HG03460 (cell line): ENCODE measurements at regions not wholly inside any gene's neighbourhood (a gene's known extent, or its start where the extent isn't known, plus 50 kb on each side); places are given as distances from the start of the nearest gene placed in this dataset.

Experiments
- ATAC-seq: cut with Tn5 transposase; IDR thresholded peaks from one replicate; pipeline ENCODE4 v1.9.1; 2021; ENCODE audit not compliant: unreplicated experiment

DNA sequence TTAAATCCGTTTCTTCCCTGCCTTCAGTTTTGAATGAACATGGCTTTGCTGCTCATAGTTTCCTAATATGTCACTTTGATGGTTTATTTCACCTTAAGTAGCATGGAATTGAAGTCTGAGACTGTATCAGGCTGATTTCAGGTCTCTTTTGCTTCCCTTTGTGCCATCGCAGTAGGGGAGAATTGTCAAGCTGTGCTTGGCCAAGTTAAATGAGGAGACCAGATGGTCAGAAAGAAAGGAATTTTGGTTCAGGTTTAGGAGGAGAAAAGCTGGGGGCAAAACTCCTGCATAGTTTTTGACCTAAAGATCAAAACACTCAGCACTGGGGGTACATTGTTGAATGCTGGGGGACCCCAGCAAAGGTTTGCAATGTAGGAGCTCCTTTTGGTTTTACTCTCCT, 398.4 kb downstream of the NUAK1 start:
- ATAC-seq: no peak

- no peak for ATAC-seq
Observed at GRCh38 chr12:105740970-105741725, 397.6 kb downstream of the NUAK1 start.

DNA sequence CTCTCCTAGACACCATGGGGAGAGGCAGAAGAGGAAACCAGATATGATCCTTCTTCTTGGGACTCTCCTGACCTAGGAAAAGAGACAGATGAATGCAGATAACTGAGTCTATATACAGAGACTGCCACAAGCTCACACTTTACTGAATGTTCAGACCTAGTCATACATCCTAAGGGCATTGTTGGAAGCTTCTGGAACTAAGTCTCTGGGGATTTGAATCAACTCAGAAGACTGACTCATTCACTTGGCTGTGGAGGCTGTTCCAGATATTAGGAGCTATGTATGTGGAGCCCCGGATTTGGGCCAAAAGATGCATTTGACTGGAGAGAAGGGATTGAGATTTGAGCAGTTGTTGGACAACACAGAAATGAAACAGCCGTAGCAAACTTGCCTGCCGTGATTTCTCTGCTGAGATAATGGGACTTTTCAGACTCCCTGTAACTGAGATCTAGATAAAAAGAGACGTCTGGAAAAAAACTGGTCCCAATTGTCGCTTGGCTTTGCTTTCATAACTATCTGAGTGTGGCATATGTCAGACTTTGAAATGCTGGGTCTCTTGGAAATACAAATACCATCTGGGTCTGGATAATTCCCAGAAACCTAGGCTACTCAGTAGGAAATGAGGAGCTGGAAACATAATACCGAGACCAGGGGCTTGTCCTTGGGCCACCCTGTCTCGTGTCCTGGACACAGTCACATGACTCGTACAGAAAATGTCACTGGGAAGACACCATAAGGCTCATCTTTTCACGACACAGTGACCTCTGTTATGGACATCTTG, 396.8 kb downstream of the NUAK1 start:
- no peak for ATAC-seq

DNA sequence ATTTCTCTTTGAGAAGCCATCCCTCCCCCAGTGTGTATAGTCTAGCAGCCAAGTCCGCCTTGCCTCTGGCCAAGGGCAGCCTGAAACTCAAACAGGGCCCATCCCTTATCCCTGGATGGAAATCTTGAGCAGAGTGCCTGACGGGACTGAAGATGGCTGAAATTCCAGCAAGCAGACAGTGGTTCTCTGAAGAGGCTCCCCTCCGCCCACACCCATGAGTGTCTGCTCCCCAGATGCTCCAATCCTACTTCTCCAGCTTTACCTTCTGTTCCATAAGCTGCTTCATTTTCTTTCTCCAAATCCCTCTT, 396.2 kb downstream of the NUAK1 start:
- no peak for ATAC-seq

- ATAC-seq: no peak
Observed at GRCh38 chr12:105744371-105745058, 394.2 kb downstream of the NUAK1 start.

DNA sequence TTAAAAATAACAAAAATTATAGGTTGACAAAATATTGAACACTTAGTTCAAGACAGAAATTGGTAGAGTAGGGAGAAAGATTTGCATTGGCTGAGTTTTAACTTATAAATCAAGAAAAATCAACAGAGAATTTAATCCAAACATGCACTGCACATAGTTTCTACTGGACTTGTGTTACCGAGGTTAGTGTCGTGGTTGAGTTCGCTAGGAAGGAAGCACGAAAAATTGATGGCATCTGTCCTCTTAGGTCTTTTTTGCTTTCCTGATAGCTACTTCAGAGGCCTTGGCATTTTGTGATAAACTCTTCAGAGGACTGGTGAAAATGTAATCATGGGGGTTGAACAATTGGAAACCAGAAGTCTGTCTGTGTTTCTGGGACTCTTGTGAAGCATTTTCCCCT, 392.9 kb downstream of the NUAK1 start:
- ATAC-seq: no peak

GRCh38 chr12:105748806-105749600, 389.8 kb downstream of the NUAK1 start:
- ATAC-seq: no peak

DNA sequence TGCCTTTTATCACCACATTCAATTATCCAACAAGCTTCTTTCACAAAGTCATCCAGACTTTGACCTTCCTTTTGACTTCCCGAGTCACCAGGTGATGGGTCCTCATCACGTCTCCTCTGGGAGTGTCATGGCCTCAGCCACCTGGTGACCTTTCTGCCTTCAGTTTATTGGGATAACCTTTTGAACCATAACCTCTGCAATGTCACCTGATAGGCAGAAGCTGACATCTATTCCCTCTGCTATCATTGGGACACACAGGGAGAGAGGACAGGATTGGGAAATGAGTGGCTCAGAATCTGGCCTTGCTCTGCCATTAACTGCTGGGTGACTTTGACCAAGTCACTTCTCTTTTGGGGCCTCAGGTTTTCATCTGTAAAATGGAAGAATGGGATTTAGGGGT, 388.7 kb downstream of the NUAK1 start:
- ATAC-seq: no peak

- no peak for ATAC-seq
Observed at GRCh38 chr12:105754313-105754712, 384.4 kb downstream of the NUAK1 start.

DNA sequence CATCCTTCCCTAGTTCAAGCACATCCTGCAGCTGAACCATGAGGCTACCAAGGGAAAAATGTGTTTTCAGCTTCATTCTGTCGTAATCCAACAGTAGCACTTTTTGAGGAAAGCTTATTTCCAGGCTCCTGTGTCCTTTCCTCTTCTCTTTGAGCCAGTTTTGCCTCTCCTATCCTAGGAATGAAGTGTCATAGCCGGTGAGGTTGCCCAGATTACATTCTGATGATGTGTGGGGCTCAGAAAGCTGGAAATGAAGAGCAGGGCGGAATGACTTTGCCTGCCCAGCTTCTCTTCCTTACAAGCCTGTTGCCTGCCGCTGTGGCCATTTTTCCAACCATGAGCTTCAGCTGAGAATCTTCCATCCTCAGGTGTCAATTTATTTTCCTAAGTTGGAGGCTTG, 381.8 kb downstream of the NUAK1 start:
- no peak for ATAC-seq

DNA sequence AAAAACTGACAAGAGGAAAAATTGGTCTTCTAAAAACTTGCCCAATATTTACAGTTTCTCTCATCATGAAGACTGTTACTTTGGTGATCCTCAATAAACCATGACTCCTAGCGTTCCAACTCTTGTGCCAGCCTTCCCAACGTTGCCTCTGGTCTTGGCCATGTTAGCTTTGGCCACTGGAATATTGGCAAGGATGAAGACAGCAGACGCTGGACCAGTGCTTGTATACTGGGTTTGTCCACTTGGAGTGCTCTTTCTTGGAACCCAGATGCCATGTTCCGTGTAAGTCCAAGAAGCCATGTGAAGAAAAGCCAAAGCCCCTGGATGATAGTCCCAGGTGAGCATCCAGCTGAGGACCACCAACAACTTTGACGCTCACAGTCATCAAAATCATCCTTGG, 379.6 kb downstream of the NUAK1 start:
- ATAC-seq: no peak

DNA sequence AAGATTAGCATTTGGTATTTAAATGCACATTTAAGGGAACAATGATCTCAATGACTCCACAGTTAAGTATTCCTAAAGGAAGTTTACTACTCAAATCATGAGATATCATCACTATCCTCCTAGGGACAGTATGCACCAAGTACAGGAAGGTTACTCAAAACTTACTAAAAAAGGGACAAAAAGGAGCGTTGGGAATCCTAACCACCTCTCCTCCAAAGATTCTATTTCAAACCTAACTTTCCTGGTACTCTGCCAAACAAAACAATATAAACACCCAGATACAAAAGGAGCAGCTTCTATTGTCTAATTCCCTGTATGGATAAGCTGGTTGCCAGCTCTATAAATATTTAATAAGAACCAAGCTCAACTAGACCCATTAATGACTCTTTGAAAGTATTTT, 377.7 kb downstream of the NUAK1 start:
- no peak for ATAC-seq

- ATAC-seq: no peak
Observed at GRCh38 chr12:105764216-105764835, 374.4 kb downstream of the NUAK1 start.

DNA sequence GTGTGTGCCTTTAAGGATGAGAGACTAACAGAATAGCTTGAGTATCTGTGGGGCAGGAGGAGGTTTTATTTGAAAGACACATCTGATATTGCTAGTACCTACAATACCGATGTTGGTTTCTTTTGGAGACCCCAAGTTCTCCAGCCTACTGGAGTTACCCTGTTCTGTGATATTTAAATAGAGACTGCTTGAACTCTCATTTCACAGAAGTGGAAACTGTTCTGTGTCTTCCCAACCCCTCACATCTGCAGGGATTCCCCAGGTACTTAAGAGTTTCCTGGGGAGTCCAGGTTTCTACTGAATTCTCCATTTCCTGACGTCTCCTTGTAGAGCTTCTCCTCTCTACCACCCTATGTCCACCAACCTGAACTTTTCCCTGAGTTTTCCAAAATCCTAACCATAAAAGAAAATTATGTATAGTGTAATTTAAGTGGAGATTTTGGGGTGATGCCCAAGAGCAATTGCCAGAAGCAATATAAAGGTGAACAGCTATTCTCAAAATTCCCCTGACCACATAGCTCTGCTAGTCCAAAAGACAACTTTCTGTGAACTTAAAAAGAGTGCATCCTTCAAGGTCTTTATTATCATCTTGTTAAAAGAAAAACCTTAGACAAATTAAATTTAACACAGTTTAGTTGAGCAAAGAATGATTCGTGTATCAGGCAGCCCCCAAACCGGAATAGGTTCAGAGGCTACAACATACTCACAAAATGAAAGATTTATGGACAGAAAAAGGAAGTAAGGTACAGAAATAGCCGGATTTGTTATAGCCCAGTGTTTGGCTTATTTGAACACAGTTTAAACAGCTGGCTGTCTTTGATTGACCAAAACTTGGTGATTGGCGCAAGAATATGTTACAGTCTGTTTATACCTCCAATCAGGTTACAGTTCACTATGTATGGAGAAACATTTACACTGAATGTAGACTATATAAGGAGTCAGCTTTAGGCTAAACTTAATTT, 373.4 kb downstream of the NUAK1 start:
- ATAC-seq: no peak

GRCh38 chr12:105766029-105766428, 372.7 kb downstream of the NUAK1 start:
- no peak for ATAC-seq

GRCh38 chr12:105769486-105769885, 369.3 kb downstream of the NUAK1 start:
- ATAC-seq: no peak

DNA sequence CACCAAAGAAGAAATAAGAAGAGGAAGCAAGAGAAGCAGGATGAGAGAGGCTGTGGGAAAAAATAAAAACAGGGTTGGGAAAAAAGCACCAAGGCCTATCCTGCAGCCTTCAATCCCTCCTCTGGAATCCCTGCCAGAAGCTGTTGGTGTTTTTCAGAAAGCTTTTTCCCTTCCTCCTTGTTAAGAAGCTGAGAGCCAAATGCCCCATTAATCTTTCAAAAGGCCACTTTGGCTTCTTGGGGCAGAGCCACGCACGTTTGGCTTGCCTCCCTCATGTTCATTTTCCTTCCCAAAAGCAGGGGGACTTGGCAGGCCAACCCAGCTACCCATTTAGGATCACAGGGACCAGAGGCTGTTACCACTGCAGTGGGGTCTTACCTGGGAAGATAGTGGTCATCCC, 365.3 kb downstream of the NUAK1 start:
- ATAC-seq: no peak

- no peak for ATAC-seq
Observed at GRCh38 chr12:105774037-105774436, 364.7 kb downstream of the NUAK1 start.

GRCh38 chr12:105775343-105775742, 363.4 kb downstream of the NUAK1 start:
- no peak for ATAC-seq
